GM12873 (cell line): ENCODE measurements at regions not wholly inside any gene's neighbourhood (a gene's known extent, or its start where the extent isn't known, plus 50 kb on each side); places are given as distances from the start of the nearest gene placed in this dataset.

Experiments used
- TF ChIP-seq, protein P1 (sequence below): IDR thresholded peaks from 2 replicates; pipeline ENCODE4 v1.5.1; 2012; ENCODE audit warnings: low read depth, mild to moderate bottlenecking, moderate library complexity, low read length, control low read depth; ENCODE audit not compliant: insufficient read depth; ENCODE audit errors: missing control alignments

DNA sequence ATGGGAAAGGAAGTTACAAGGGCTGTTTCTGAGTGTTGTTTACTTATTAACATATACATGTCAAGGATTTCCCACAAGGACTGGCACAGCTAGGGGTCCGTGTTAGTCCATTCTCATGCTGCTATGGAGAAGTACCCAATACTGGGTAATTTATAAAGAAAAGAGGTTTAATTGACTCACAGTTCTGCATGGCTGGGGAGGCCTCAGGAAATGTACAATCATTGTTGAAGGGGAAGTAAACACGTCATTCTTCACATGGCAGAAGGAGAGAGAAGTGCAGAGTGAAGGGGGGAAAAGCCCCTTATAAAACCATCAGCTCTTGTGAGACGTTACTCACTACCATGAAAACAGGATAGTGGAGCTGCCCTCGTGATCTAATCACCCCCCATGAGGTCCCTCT lies 128.9 kb upstream of the CELF4 start:
- TF ChIP-seq, protein P1, sequence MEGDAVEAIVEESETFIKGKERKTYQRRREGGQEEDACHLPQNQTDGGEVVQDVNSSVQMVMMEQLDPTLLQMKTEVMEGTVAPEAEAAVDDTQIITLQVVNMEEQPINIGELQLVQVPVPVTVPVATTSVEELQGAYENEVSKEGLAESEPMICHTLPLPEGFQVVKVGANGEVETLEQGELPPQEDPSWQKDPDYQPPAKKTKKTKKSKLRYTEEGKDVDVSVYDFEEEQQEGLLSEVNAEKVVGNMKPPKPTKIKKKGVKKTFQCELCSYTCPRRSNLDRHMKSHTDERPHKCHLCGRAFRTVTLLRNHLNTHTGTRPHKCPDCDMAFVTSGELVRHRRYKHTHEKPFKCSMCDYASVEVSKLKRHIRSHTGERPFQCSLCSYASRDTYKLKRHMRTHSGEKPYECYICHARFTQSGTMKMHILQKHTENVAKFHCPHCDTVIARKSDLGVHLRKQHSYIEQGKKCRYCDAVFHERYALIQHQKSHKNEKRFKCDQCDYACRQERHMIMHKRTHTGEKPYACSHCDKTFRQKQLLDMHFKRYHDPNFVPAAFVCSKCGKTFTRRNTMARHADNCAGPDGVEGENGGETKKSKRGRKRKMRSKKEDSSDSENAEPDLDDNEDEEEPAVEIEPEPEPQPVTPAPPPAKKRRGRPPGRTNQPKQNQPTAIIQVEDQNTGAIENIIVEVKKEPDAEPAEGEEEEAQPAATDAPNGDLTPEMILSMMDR, result no peak

DNA sequence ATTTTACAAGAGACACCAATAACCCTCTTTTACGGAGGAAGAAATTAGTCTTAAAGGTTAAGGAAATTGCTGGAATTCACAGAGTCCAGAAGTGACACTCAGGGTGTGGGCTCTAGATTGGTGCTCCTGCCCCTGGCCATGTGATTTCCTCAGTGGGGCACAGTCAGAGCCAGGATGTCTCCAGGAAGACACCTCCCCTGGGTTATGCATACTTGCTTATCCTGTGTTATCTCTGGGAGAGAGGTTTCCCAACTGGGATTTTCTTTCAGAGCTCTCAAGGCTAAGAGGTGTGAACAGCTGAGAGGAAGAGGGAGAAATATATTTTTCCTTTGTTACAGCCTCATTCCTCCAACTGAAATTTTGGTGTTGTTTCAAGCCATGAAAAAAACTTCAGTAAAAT lies 125.6 kb upstream of the CELF4 start:
- TF ChIP-seq, protein P1, result no peak

DNA sequence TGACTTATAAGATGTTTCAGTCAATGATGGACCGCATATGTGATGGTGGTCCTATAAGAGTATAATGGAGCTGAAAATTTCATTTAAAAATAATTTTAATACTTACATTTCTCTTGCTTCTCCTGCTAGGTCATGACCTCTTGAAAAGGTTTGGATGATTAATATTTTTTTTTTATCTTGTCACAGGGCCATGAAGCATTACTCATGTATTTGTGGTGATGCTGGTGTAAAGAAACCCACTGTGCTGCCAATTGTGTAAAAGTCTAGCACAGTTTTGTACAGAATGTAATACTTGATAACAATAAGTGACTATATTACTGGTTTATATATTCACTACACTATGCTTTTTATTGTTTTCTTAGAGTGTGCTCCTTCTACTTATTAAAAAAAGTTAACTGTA lies 124.2 kb upstream of the CELF4 start:
- TF ChIP-seq, protein P1, result no peak

DNA sequence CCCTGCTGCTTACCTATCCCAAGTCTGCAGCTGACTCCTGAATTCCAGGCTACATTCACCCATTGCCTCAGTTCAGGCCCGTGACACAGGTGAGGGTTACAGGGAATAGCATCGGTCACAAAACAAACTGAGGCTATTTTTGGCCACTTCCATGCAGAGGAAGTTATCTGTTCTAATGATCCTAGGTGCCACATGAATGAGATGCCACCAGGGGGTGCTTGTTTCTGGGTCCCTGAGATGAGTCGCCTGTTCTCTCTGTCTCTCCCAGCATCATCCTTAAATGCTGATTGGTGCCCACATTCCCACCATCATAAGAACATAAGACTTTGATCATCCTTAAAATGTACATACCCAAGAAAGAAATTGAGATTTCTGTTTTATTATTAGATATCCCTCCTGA lies 119.0 kb upstream of the CELF4 start:
- TF ChIP-seq, protein P1, result peak; percentile 10

DNA sequence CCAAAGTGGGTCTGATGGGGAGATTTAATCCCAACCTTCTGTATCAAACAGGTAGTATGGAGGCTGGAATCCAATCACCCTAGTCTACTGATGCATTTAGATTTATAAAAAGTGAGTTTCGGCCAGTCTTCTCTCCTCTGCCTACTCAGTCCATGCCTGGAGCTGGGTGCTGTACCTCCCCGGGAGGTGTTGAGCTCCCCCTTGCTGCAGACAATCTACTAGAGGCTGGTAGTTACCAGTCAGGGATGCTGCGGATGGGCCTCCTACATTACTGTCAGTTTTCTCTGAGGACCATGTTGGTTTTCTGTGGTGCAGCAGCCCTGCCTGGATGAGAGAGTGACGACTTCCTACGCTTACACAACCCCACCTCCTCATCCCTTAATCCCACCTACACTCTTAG lies 118.6 kb upstream of the CELF4 start:
- TF ChIP-seq, protein P1, result no peak

DNA sequence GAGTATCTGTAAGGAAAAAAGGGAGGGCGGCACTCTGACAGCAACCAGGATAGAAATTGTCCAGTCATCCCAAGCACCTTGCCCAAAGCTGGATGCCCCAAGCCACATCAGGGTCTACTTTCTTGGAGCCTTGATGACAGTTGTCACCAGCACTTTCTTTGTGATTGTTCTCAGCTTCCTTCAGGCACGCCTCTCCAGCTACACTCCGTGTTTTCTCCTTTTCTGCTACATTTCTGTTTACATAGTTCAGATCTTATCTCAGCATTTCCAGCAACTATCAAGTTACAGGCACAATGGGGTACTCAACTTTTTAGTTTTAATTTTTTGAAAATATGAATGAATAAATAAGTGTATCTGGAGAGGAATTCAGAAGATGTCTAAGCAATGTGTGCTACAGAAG lies 115.3 kb upstream of the CELF4 start:
- TF ChIP-seq, protein P1, result no peak

DNA sequence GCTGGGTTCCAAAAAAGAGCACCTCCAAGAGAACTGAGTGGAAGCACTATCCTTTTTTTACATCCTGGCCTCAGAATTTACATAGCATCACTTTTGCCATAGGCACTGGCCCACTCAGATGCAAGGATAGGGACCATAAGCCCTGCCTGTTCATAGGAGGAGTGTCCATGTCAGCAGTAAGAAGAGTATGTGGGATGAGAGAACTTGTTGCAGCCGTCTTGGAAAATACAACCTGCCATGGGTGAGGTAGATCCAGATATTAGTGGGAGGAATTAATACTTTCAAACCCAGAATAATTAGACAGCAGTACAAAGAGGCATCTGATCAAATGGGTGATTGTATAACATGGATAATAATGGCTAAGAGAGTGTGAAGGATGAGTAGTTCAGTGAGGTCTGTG lies 110.7 kb upstream of the CELF4 start:
- TF ChIP-seq, protein P1, result no peak
